Fibroblast of gingiva (primary cell): ENCODE measurements at regions not wholly inside any gene's neighbourhood (a gene's known extent, or its start where the extent isn't known, plus 50 kb on each side); places are given as distances from the start of the nearest gene placed in this dataset.
"Not testable (repeated sequence)": the region's sequence is repeated elsewhere in the genome, so short reads cannot be mapped to it uniquely, and the experiment has no call there.

Experiments
- DNase-seq: peaks from one replicate; pipeline ENCODE4 v3.0.0-alpha.2; 2011; ENCODE audit warnings: low read depth

DNA sequence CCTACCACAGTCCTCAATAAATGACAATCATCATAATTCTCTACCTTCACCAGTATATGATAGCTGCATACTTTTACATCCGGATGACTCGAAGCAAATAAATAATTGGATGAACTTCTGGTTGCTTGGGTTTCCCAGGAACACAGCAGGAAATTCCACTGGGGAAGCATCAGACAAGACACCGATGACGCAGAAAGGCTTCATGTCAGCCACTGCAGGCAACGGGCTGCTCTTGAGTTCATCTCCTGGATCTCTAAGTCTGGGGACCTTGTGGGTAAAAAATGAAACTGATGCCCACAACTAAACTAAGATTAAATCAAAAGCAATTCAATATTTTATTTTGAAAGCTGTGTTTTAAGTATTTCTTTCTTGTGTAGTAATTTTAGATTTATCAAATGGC lies 472.1 kb upstream of the C16orf82 start:
- DNase-seq = no peak

GRCh38 chr16:26595199-26595598 lies 471.5 kb upstream of the C16orf82 start:
- DNase-seq = no peak

GRCh38 chr16:26596033-26596432 lies 470.7 kb upstream of the C16orf82 start:
- not testable (repeated sequence) for DNase-seq

DNA sequence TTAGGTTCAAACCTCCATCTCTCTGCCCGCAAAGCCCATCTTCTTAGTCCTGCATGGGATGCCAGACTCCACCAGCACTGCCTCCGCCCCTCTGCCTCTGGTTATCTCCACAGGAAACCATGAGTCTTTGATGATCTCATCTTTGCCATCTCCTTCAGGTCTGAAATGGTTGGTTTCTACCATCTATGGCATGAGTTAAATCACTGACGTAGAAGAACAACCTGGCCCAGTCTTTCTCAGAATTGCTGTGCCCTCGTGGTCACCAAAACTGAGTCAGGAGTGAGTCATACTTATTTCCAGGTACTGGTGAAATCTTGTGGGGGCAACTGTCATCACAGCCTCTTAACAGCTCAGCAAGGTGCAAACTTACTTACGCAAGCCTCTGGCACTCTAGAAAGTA lies 468.7 kb upstream of the C16orf82 start:
- no peak for DNase-seq

GRCh38 chr16:26598998-26599784 lies 467.5 kb upstream of the C16orf82 start:
- DNase-seq = no peak

DNA sequence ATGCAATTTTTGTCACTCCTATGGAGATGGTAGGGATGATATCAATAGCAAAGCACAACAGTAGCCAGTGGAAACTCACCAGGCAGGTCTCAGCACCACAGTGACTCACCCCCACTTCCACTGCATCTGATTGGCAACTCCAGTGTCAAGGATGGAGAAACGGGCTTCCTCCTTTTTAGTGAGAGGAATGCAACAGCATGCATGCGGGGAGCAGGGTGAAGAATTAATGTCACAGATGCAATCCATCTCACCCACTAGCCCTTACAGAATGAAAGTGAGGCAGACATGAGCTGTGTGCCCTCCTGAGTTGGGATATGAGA lies 467.0 kb upstream of the C16orf82 start:
- DNase-seq = no peak

- no peak for DNase-seq
These were observed 465.4 kb upstream of the C16orf82 start for GRCh38 chr16:26601335-26601734.

- DNase-seq = no peak
These were observed 461.0 kb upstream of the C16orf82 start for GRCh38 chr16:26605626-26606271.

- DNase-seq = no peak
These were observed 460.2 kb upstream of the C16orf82 start for GRCh38 chr16:26606381-26607150.

- no peak for DNase-seq
These were observed 452.4 kb upstream of the C16orf82 start for GRCh38 chr16:26614237-26614841.

DNA sequence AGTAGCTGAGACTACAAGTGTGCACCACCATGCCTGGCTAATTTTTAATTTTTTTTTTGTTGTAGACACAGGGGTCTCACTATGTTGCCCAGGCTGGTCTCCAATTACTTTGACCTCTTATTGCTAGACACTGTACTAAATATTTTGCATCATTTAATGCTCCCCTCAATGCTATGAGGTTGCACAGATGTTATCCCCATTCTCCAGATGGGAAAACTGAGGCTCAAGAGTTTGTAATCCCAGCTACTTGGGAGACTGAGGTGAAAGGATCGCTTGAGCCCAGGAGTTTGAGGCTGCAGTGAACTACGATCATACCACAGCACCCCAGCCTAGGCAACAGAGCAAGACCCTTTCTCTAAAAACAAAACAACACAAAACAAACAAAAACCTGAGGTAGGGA lies 443.3 kb upstream of the C16orf82 start:
- DNase-seq = no peak

DNA sequence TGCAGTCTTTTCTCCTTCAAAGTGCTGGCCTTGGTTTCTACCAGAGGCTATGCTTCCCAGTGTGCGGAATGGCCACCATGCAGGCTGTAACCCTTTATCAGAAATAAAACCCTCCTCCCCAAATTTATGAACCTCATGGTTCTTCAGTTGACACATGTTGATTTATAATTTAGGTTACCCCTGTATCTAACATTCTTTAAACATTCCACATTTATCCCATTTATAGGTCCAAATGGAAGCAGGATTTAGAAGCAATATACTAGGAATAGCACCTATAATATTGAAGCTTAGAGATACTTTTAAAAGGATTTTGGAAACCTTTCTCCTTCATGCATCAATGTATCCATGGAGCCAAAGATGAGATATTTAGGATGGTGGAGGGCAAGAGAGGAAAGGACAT lies 438.8 kb upstream of the C16orf82 start:
- no peak for DNase-seq

- not testable (repeated sequence) for DNase-seq
These were observed 435.4 kb upstream of the C16orf82 start for GRCh38 chr16:26631365-26631764.

DNA sequence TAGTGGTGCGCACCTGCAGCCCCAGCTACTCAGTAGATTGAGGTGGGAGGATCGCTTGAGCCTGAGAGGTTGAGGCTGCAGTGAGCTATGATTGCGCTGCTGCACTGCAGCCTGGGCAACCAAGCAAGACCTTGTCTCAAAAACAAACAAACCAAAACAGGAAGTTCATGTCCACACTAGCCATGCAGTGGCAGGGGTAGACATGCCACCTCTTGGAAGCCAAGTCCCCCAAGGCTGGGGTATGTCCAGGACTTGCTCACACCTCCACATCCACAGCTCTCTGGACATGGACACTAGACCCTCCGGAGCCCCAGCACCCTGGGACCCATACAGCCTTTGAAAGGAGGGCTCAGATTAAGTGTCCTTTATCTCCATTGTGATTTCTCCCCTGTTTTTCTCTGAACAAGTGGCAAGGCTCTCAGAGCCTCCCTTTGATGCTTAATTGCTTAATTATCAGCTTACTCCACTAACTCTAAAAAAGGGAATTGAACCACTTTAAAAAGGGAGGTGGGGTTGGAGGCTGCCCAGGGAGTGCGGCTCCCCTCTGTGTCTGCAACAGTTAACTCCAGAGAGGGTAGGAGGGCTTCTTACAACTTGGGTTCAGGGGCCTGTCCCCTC lies 424.6 kb upstream of the C16orf82 start:
- DNase-seq = no peak

DNA sequence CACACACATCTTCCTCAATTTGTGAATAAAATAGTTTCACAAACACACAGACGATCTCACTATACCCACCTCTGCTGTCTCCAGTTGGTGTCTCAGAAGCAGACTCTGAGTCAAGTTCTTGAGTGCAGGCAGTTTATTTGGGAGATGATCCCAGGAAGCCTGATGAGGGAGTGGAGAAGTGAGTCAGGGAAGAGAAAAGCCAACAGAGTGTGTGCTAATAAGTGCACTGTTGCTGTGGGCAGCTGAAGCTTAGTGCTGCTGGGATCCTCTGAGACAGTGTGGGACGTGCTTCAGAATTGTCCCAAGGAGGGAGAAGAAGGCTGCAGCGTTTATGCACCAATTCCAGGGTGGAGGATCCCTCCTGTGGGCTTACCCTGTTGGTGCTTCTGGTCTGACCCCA lies 423.2 kb upstream of the C16orf82 start:
- DNase-seq = no peak

- no peak for DNase-seq
These were observed 421.7 kb upstream of the C16orf82 start for GRCh38 chr16:26644912-26645543.

GRCh38 chr16:26645614-26646013 lies 421.1 kb upstream of the C16orf82 start:
- no peak for DNase-seq

- DNase-seq = no peak
These were observed 418.9 kb upstream of the C16orf82 start for GRCh38 chr16:26647870-26648269.

GRCh38 chr16:26648851-26649250 lies 417.9 kb upstream of the C16orf82 start:
- DNase-seq = no peak

GRCh38 chr16:26649381-26650045 lies 417.2 kb upstream of the C16orf82 start:
- DNase-seq = no peak

DNA sequence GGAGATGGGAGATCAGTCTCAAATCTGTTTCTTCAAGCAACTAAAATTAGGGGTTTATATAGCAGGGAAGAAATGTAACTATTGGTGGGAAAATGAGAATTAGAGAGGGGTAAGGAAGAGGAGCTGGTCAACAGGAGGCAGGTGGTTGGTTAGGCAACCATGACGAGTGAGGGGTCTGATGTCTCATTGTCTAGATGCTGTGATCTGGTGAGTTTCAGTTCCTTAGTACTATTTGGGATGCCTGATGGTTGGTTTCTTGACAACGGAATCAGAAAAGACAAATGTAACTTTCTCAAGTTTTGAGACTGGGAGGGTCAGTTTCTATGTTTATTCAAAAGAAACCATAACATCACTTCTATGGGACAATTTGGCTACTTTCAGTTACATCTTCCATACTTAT lies 415.3 kb upstream of the C16orf82 start:
- DNase-seq = no peak
